ENCODE measurements at regions not wholly inside any gene's neighbourhood (a gene's known extent, or its start where the extent isn't known, plus 50 kb on each side); places are given as distances from the start of the nearest gene placed in this dataset.

DNA sequence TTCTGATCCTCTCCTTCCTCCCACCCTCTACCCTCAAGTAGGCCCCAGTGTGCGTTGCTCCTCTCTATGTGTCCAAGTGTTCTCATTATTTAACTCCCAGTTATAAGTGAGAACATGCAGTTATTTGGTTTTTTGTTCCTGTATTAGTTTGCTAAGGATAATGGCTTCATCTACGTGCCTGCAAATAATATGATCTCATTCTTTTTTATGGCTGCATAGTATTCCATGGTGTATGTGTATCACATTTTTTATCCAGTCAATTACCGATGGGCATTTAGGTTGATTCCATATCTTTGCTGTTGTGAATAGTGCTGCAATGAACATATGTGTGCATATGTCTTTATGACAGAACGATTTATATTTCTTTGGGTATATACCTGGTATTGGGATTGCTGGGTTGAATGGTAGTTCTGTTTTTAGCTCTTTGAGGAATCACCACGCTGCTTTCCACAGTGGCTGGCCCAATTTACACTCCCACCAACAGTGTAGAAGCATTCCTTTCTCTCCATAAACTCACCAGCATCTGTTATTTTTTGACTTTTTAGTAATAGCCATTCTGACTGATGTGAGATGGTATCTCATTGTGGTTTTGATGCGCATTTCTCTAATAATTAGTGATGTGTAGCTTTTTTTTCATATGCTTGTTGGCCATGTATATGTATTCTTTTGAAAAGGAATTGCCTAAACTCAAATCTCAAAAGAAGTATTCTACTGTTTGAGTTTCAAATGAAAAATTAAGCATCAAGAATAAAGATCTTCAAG lies 116.9 kb downstream of the ETS2 start:
- no peak for TF ChIP-seq GATA2 (IDR thresholded peaks at IDR 0.05; ENCODE audit: low read depth, low read length)
- TF ChIP-seq GATA3 (IDR thresholded peaks at IDR 0.05; ENCODE audit: low read depth, low read length): no peak

Measured in SH-SY5Y (cell line).